ENCODE measurements at regions not wholly inside any gene's neighbourhood (a gene's known extent, or its start where the extent isn't known, plus 50 kb on each side); places are given as distances from the start of the nearest gene placed in this dataset.

- TF ChIP-seq CREB5 (CRISPR knock-in tag; IDR thresholded peaks at IDR 0.05; ENCODE audit: low read depth) (no peak), SNAI2 (CRISPR knock-in tag; IDR thresholded peaks at IDR 0.05) (no peak), ZNF70 (CRISPR knock-in tag; IDR thresholded peaks at IDR 0.05) (no peak), CSRNP3 (CRISPR knock-in tag; IDR thresholded peaks at IDR 0.05) (no peak), ZFP3 (CRISPR knock-in tag; IDR thresholded peaks at IDR 0.05) (no peak), TOX (CRISPR knock-in tag; IDR thresholded peaks at IDR 0.05; ENCODE audit: borderline replicate concordance) (no peak), CSDC2 (CRISPR knock-in tag; IDR thresholded peaks at IDR 0.05) (no peak), GLIS3 (CRISPR knock-in tag; IDR thresholded peaks at IDR 0.05) (no peak)
These were observed 126.9 kb downstream of the LRIG2 start for GRCh38 chr1:113199760-113200455.

Data from SK-N-SH treated with all-trans-retinoic acid at 6 μM for 48 hours (cell line).